ENCODE measurements at regions not wholly inside any gene's neighbourhood (a gene's known extent, or its start where the extent isn't known, plus 50 kb on each side); places are given as distances from the start of the nearest gene placed in this dataset.

DNA sequence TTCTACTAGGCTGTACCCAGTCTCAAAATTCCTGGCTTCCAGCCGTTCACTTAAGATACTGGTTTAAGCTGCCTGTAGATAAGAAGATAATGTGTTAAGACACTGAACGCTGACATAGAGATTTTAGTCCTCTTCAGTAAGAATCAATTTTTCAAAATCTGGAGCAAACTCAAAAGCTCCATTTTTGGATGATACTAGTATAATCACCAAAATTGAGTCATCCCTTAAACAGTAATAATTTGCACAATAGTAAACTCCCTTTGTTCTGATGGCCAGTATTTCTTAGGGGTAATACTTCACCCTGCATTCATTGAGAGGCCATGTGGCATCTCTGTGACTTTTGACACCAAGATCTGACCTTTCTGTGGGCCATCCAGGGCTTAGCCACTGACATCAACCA lies 299.8 kb upstream of the USP25 start:
- H3K4me1 ChIP-seq (replicated peaks) = no peaks in the 10 kb centered on the region
- H3K27ac ChIP-seq = no peak overlapping the region
- H3K36me3 ChIP-seq = no peaks in the 10 kb centered on the region
- H3K9me3 ChIP-seq = no peaks in the 10 kb centered on the region
- WGBS = 78% methylated on average over 2 of the region's 2 CpGs
- TF ChIP-seq POLR2AphosphoS5 (IDR thresholded peaks at IDR 0.05) (no peak), POLR2A (IDR thresholded peaks at IDR 0.05) (no peak)
- TF ChIP-seq, protein P1, sequence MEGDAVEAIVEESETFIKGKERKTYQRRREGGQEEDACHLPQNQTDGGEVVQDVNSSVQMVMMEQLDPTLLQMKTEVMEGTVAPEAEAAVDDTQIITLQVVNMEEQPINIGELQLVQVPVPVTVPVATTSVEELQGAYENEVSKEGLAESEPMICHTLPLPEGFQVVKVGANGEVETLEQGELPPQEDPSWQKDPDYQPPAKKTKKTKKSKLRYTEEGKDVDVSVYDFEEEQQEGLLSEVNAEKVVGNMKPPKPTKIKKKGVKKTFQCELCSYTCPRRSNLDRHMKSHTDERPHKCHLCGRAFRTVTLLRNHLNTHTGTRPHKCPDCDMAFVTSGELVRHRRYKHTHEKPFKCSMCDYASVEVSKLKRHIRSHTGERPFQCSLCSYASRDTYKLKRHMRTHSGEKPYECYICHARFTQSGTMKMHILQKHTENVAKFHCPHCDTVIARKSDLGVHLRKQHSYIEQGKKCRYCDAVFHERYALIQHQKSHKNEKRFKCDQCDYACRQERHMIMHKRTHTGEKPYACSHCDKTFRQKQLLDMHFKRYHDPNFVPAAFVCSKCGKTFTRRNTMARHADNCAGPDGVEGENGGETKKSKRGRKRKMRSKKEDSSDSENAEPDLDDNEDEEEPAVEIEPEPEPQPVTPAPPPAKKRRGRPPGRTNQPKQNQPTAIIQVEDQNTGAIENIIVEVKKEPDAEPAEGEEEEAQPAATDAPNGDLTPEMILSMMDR (IDR thresholded peaks at IDR 0.05) = no peak
- DNase-seq (ENCODE audit: low spot score) = no peak
- no peak overlapping the region for H3K4me3 ChIP-seq
- no peaks in the 10 kb centered on the region for H3K27me3 ChIP-seq (replicated peaks; ENCODE audit: insufficient read depth)
- intact Hi-C loops (cut with DNase I) = no loop called here

- intact Hi-C loops (cut with DNase I) = no loop called here
- no peak for TF ChIP-seq POLR2AphosphoS5 (IDR thresholded peaks at IDR 0.05)
- TF ChIP-seq, protein P1 (IDR thresholded peaks at IDR 0.05) = no peak
- TF ChIP-seq POLR2A (IDR thresholded peaks at IDR 0.05) = no peak
- 68% methylated on average over 3 of the region's 3 CpGs for WGBS
- no peaks in the 10 kb centered on the region for H3K4me1 ChIP-seq (replicated peaks)
- no peaks in the 10 kb centered on the region for H3K36me3 ChIP-seq
- no peaks in the 10 kb centered on the region for H3K9me3 ChIP-seq
- DNase-seq (ENCODE audit: low spot score) = no peak
- no peak overlapping the region for H3K4me3 ChIP-seq
- no peaks in the 10 kb centered on the region for H3K27me3 ChIP-seq (replicated peaks; ENCODE audit: insufficient read depth)
- no peak overlapping the region for H3K27ac ChIP-seq
These were observed 299.2 kb upstream of the USP25 start for GRCh38 chr21:15430577-15430976.

DNA sequence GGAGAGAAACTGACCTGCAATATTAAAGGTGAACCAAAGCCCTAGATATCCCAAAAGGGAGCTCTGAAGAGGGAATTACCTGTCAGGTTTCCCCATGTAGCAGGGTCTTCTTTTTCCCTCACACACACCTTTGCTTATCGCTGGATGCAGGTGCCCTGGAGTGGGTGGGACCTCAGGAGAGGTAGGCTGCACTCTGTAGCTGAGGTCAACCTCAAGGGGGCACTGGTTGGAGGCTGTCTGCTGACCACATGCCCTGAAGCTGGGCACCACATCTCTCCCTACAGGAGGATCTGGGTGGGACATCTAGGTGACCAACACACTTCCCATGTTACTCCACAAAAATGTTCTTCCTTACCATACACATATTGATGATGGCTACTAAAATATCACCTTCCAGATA lies 298.7 kb upstream of the USP25 start:
- Histone ChIP-seq H3K27ac (no peak overlapping the region), H3K4me3 (no peak overlapping the region)

DNA sequence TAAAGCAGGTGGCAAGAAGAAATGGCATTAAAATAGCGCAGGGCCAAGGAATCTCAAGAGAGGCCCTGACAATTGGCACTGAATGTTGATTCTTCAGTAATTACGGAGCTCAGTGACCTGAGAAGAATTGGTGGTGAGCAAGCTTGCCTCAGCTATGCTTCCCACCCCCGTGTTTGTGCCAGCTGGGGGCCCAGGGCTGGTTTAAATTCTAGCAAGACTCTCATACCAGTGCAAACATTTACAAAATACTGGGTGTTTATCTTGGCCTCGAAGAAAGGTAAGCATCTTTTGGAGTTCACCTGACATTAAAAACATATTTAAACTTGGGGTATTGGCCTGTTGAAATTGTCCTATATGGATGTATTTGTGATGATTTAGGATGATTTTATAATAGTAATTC lies 296.7 kb upstream of the USP25 start:
- TF ChIP-seq, protein P1 (IDR thresholded peaks at IDR 0.05) = no peak
- TF ChIP-seq POLR2AphosphoS5 (IDR thresholded peaks at IDR 0.05) (no peak), POLR2A (IDR thresholded peaks at IDR 0.05) (no peak)
- WGBS = 58% methylated on average over 4 of the region's 4 CpGs
- no peak overlapping the region for H3K27ac ChIP-seq
- no peak overlapping the region for H3K4me3 ChIP-seq
- DNase-seq (ENCODE audit: low spot score) = no peak
- H3K27me3 ChIP-seq (replicated peaks; ENCODE audit: insufficient read depth) = no peaks in the 10 kb centered on the region
- H3K36me3 ChIP-seq = no peaks in the 10 kb centered on the region
- H3K4me1 ChIP-seq (replicated peaks) = no peaks in the 10 kb centered on the region
- intact Hi-C loops (cut with DNase I) = no loop called here
- H3K9me3 ChIP-seq = no peaks in the 10 kb centered on the region

More for the DNA sequence above, 298.7 kb upstream of the USP25 start:
- H3K36me3 ChIP-seq = no peaks in the 10 kb centered on the region
- no peak for TF ChIP-seq POLR2AphosphoS5 (IDR thresholded peaks at IDR 0.05)
- TF ChIP-seq, protein P1 (IDR thresholded peaks at IDR 0.05) = no peak
- H3K27me3 ChIP-seq (replicated peaks; ENCODE audit: insufficient read depth) = no peaks in the 10 kb centered on the region
- no peak for DNase-seq (ENCODE audit: low spot score)
- WGBS = 100% methylated on average over 1 of the region's 1 CpG
- no peaks in the 10 kb centered on the region for H3K9me3 ChIP-seq
- intact Hi-C loops (cut with DNase I) = no loop called here
- H3K4me1 ChIP-seq (replicated peaks) = no peaks in the 10 kb centered on the region

GRCh38 chr21:15434163-15434905 lies 295.4 kb upstream of the USP25 start:
- intact Hi-C loops (cut with DNase I) = no loop called here
- no peak for DNase-seq (ENCODE audit: low spot score)
- Histone ChIP-seq H3K4me1 (replicated peaks) (no peaks in the 10 kb centered on the region), H3K36me3 (no peaks in the 10 kb centered on the region), H3K27me3 (replicated peaks; ENCODE audit: insufficient read depth) (no peaks in the 10 kb centered on the region), H3K9me3 (no peaks in the 10 kb centered on the region), H3K4me3 (no peak overlapping the region), H3K27ac (no peak overlapping the region)
- TF ChIP-seq POLR2AphosphoS5 (IDR thresholded peaks at IDR 0.05) (no peak), POLR2A (IDR thresholded peaks at IDR 0.05) (no peak)
- TF ChIP-seq, protein P1 (IDR thresholded peaks at IDR 0.05) = no peak
- 64% methylated on average over 2 of the region's 2 CpGs for WGBS

Data from prostate gland (tissue), 2 donors.